Transverse colon (tissue), 4 donors: ENCODE measurements at regions not wholly inside any gene's neighbourhood (a gene's known extent, or its start where the extent isn't known, plus 50 kb on each side); places are given as distances from the start of the nearest gene placed in this dataset.

Source experiments
- DNase-seq: peaks from one replicate; pipeline ENCODE4 v3.0.0-alpha.2; 2019
- H3K27ac ChIP-seq, 4 donors: fragments of 200-600 bp; sonication (generic); 2 replicates each; pipeline ENCODE4 v1.5.1; 2016 to 2018; ENCODE audit warnings: inconsistent platforms in 4 of 4
- H3K27me3 ChIP-seq: fragments of 200-600 bp; sonication (generic); 2 replicates; pipeline ENCODE4 v1.5.1; 2017; ENCODE audit warnings: inconsistent platforms
- H3K36me3 ChIP-seq, 4 donors: fragments of 200-600 bp; sonication (generic); 2 replicates each; pipeline ENCODE4 v1.5.1; 2017 to 2019; ENCODE audit warnings: inconsistent platforms in 4 of 4
- H3K4me1 ChIP-seq, 4 donors: fragments of 200-600 bp; sonication (generic); 2 replicates each; pipeline ENCODE4 v1.5.1; 2017 to 2020; ENCODE audit warnings: inconsistent platforms in 4 of 4
- H3K4me3 ChIP-seq, 4 donors: fragments of 200-600 bp; sonication (generic); 1 replicate in 1 of 4; 2 replicates in 3 of 4; pipeline versions ENCODE4 v1.5.1 to v1.6.1; 2017 to 2019; ENCODE audit warnings: inconsistent platforms in 4 of 4
- H3K9me3 ChIP-seq, 2 donors: fragments of 200-600 bp; sonication (generic); 2 replicates each; pipeline ENCODE4 v1.5.1; 2017 to 2019; ENCODE audit warnings: inconsistent platforms in 2 of 2
- CTCF ChIP-seq, 5 experiments: fragments of 200-600 bp in 3 of 5; fragments of 450-650 bp in 2 of 5; sonication (generic) in 3 of 5; IDR thresholded peaks; 1 replicate in 2 of 5; 2 replicates in 3 of 5; pipeline ENCODE4 v1.5.1; 2016 to 2017; ENCODE audit warnings: antibody characterized with exemption in 5 of 5, inconsistent platforms in 3 of 5, mild to moderate bottlenecking in 2 of 5, moderate library complexity in 1 of 5
- EP300 ChIP-seq: sonication (generic); formaldehyde crosslinking; IDR thresholded peaks from one replicate; pipeline ENCODE4 v1.6.1; 2017; ENCODE audit warnings: antibody characterized with exemption, low read depth
- POLR2A ChIP-seq: fragments of 450-650 bp; IDR thresholded peaks from one replicate; pipeline ENCODE4 v1.6.1; 2016; ENCODE audit warnings: antibody characterized with exemption, mild to moderate bottlenecking, moderate library complexity
- POLR2AphosphoS5 ChIP-seq, 3 donors: sonication (generic); formaldehyde crosslinking; IDR thresholded peaks; one replicate each; pipeline ENCODE4 v1.6.1; 2016; ENCODE audit warnings: antibody characterized with exemption in 3 of 3
- WGBS, 2 donors: methylation state at CpG; one replicate each; pipeline ENCODE4 v1.1.5; 2018; ENCODE audit warnings: low coverage in 1 of 2; 5-methylcytosine and 5-hydroxymethylcytosine counted together
- in situ Hi-C, 4 donors: fragments of 200-750 bp; cut with MboI; loops; one replicate each; pipeline versions ENCODE4 v1.15.0 to v1.15.1; 2017; ENCODE audit warnings: low sequenced_read_pairs in 3 of 4, low pct_ligation_motif_present in 1 of 4, low pct_unique_long_range_greater_than_20kb in 1 of 4
- intact Hi-C: fragments of 100-400 bp; cut with DNase I; formaldehyde crosslinking; loops from one replicate; pipeline ENCODE4 v1.15.1; 2023; ENCODE audit warnings: low total_unique reads

- H3K4me1 ChIP-seq: peaks cover 0 to 32% (median 4%) of the 10 kb centered on the region in 4 donors
- TF ChIP-seq POLR2AphosphoS5 (IDR thresholded peaks at IDR 0.05) (no peak), CTCF (IDR thresholded peaks at IDR 0.05) (no peak), EP300 (no peak)
- no peaks in the 10 kb centered on the region for H3K27me3 ChIP-seq
- no peak overlapping the region for H3K4me3 ChIP-seq
- no peak for DNase-seq
- WGBS, 2 donors: 69 to 73% methylated on average over 1 of the region's 1 CpG
- in situ Hi-C loops: no loop called here
- no peaks in the 10 kb centered on the region for H3K9me3 ChIP-seq
- intact Hi-C loops: no loop called here
- no peaks in the 10 kb centered on the region for H3K36me3 ChIP-seq
- H3K27ac ChIP-seq: peak overlapping the region in 3 of 4 donors; percentile 8 to 46 (median 29)
These were observed 130.0 kb downstream of the EHF start for GRCh38 chr11:34750692-34751405.

DNA sequence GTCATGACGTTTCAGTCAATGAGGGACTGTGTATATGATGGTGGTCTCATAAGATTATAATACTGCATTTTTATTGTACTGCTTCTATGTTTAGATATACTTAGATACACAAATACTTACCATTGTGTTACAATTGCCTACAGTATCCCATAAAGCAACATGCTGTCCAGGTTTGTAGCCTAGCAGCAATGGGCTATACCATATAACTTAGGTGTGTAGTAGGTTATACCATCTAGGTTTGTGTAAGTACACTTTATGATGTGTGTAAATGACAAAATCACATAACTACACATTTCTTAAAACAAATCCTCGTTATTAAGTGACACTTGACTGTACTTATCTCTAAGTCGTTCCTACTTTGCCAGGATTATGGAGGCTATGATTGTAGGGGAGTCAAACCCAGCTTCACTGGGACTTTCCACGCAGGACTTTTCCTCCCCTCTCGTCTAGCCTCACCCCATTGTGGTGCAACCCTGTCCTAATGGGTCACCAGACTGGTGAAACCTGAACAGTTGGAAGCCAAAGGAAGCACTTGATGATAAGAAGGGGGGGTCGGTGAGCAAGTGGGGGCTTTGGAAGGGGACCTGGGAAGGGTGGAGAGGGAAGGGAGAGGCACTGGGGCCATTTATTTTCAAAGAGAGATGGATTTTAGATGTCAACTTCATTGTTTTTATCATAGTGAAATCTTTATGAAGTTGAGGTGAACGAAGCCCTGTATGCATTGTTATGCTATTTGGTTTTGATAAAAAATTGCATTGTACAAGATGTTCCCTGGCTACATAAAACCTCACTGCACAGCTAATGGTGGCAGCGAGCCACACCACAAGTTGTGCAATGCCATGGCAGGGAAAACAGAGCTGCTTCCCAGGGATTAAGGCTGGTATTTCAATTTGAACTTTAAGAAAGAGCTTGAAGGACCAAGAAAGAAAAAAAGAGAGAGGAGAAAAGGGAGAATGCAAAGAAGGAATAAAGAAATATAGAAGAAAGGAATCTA lies 129.1 kb downstream of the EHF start:
- in situ Hi-C loops: no loop called here
- DNase-seq: peak; percentile 54
- 45% methylated on average over 5 to 8 of the region's 8 CpGs for WGBS, 2 donors
- Histone ChIP-seq H3K4me3 (no peak overlapping the region), H3K27me3 (no peaks in the 10 kb centered on the region), H3K27ac (peak overlapping the region in 3 of 4 donors; percentile 29 to 46 (median 41)), H3K36me3 (no peaks in the 10 kb centered on the region), H3K9me3 (no peaks in the 10 kb centered on the region), H3K4me1 (peaks cover 0 to 32% (median 4%) of the 10 kb centered on the region in 4 donors)
- TF ChIP-seq POLR2A (no peak), CTCF (IDR thresholded peaks at IDR 0.05) (no peak), POLR2AphosphoS5 (IDR thresholded peaks at IDR 0.05) (no peak), EP300 (no peak)
- intact Hi-C loops: no loop called here

DNA sequence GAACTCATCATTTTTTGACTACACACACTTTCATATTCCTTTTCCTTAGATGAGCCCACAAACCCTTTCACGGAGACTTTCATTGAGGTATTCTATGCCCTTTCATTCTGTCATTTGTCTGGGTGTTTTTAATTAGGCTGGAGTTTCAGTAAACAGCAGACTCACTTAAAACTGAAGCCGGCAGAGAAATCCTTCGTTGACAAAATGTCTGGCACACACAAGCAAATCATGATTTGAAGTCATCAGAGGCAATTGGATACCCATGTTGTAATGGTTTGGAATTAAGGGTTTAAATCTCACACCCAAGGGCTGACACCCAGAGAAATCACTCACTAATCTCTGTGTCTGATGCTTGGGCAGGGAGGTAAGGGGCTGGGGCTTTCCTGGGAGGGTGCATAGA lies 127.1 kb downstream of the EHF start:
- H3K27me3 ChIP-seq: no peaks in the 10 kb centered on the region
- no peak for DNase-seq
- 82 to 92% methylated on average over 3 of the region's 3 CpGs for WGBS, 2 donors
- H3K36me3 ChIP-seq: no peaks in the 10 kb centered on the region
- H3K27ac ChIP-seq: no peak overlapping the region
- H3K4me3 ChIP-seq: no peak overlapping the region
- TF ChIP-seq POLR2AphosphoS5 (IDR thresholded peaks at IDR 0.05): no peak
- TF ChIP-seq POLR2A: no peak
- TF ChIP-seq CTCF (IDR thresholded peaks at IDR 0.05): no peak
- TF ChIP-seq EP300: no peak
- intact Hi-C loops (no loop called here), in situ Hi-C loops (no loop called here)
- peaks cover 0 to 32% (median 4%) of the 10 kb centered on the region in 4 donors for H3K4me1 ChIP-seq
- H3K9me3 ChIP-seq: no peaks in the 10 kb centered on the region

DNA sequence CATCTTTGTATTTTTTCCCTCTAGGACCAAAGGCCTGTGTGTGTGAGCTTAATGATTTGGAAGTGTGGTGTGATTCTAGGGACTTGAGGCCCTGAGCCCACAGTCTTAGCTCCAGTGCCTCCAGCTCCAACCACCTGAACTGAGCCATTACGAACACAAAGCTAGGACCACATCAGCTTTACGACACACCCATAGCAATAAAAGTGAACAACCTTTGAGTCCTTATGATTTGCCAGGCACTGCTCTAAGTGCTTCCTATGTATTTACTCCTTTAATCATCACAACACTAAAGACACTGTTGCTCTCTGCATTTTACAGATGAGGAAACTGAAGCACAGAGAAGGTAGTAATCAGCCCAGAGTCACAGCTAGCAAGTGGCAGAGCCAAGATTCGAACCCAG lies 126.4 kb downstream of the EHF start:
- Histone ChIP-seq H3K27ac (peak overlapping the region in 2 of 4 donors; percentile 30 to 46), H3K36me3 (no peaks in the 10 kb centered on the region), H3K4me3 (no peak overlapping the region), H3K9me3 (no peaks in the 10 kb centered on the region), H3K4me1 (peaks cover 0 to 26% (median 4%) of the 10 kb centered on the region in 4 donors), H3K27me3 (no peaks in the 10 kb centered on the region)
- peak in 1 of 3 donors; percentile 31 for TF ChIP-seq POLR2AphosphoS5 (IDR thresholded peaks at IDR 0.05)
- no peak for TF ChIP-seq POLR2A
- no peak for TF ChIP-seq EP300
- no peak for TF ChIP-seq CTCF (IDR thresholded peaks at IDR 0.05)
- intact Hi-C loops: no loop called here
- in situ Hi-C loops: no loop called here
- 19 to 34% methylated on average over 2 to 3 of the region's 3 CpGs for whole genome bisulfite sequencing, 2 donors
- no peak for DNase-seq
